Activated naive CD8-positive, alpha-beta T cell treated with anti-CD3 and anti-CD28 coated beads, Interleukin-2, amount 50 U/mL, for 24 hours (primary cell): ENCODE measurements at regions not wholly inside any gene's neighbourhood (a gene's known extent, or its start where the extent isn't known, plus 50 kb on each side); places are given as distances from the start of the nearest gene placed in this dataset.

Experiments
- ATAC-seq: fragments of 150-1000 bp; cut with Tn5 transposase; one replicate; pipeline ENCODE4 v1.10.0; 2021
- DNase-seq: peaks from one replicate; pipeline ENCODE4 v3.0.0; 2021
- H3K27ac Mint-ChIP-seq: one replicate; pipeline ENCODE4 v1.8.0; 2021; ENCODE audit warnings: mild to moderate bottlenecking, mixed read lengths
- H3K27me3 Mint-ChIP-seq: one replicate; pipeline ENCODE4 v1.8.0; 2021; ENCODE audit warnings: mixed read lengths
- H3K36me3 Mint-ChIP-seq: one replicate; pipeline ENCODE4 v1.8.0; 2021; ENCODE audit warnings: low read depth, mixed read lengths
- H3K4me1 Mint-ChIP-seq: one replicate; pipeline ENCODE4 v1.8.0; 2021; ENCODE audit warnings: mixed read lengths
- H3K4me3 Mint-ChIP-seq: one replicate; pipeline ENCODE4 v1.8.0; 2021; ENCODE audit warnings: mild to moderate bottlenecking, moderate library complexity, mixed read lengths
- H3K9me3 Mint-ChIP-seq: one replicate; pipeline ENCODE4 v1.8.0; 2021; ENCODE audit warnings: mixed read lengths

DNA sequence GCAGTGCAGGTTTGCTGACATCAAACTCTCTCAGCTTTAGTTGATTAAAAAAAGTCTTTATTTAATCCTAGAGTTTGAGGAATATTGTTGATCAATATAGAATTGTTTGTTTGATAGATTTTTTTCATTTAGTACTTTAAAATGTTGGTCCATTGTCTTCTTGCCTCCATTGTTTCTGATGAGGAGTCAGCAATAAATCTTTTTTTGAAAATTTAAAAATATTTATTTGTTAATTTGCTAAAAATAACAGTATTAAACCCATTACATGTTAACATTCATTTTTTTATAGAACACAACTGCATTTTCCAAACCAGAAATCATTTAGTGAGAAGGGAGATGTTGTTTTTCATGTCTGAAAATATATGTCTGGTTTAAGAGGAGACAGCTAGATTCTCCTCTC is 173.8 kb upstream of the USP24 start:
- Mint-ChIP-seq H3K9me3 (peaks cover 4% of the 10 kb centered on the region), H3K27me3 (no peaks in the 10 kb centered on the region), H3K4me1 (no peaks in the 10 kb centered on the region), H3K4me3 (no peak overlapping the region), H3K36me3 (no peaks in the 10 kb centered on the region), H3K27ac (no peak overlapping the region)
- DNase-seq (no peak), ATAC-seq (no peak)

DNA sequence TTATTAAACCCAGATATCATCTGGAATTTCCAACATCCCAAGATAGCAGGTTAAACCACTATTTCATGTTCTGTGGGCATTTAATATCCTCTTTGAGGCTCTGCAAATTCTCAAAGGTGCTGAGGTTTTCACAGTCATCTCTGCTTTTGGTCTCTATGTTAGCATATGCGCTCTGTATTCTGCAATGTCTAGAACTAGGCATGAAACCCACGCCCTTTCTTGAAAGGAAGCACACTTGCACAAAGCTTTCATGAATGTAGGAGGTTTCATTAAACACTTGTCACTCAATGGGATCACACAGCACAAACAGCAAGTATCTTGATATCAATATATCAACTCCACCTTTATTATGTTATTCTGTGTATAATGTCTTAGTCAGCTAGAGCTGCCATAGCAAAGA is 172.0 kb upstream of the USP24 start:
- H3K27me3 Mint-ChIP-seq, result peaks cover 2% of the 10 kb centered on the region
- no peaks in the 10 kb centered on the region for H3K36me3 Mint-ChIP-seq
- no peak for ATAC-seq
- no peak overlapping the region for H3K4me3 Mint-ChIP-seq
- H3K4me1 Mint-ChIP-seq, result no peaks in the 10 kb centered on the region
- peaks cover 4% of the 10 kb centered on the region for H3K9me3 Mint-ChIP-seq
- DNase-seq, result no peak
- H3K27ac Mint-ChIP-seq, result no peak overlapping the region

DNA sequence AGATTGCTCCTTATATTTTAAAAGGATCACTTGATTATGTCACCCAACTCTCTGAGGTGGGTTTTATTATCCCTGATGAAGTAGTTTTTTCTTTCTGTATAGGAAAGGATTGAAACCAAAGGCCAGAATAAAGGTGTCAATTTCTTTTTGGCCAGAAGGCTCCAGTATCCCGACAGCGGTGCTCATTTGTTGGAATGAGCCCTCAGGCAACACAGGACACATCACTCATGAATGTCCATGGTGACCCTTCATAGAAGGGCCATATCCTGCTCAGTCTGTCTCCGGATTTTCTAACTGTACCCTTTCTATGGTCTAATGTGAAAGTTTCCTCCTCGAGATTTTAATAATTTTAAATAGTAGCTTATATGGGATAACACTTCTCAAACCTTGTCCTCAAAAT is 171.3 kb upstream of the USP24 start:
- ATAC-seq (no peak), DNase-seq (no peak)
- Mint-ChIP-seq H3K4me1 (no peaks in the 10 kb centered on the region), H3K4me3 (no peak overlapping the region), H3K9me3 (peaks cover 4% of the 10 kb centered on the region), H3K36me3 (no peaks in the 10 kb centered on the region), H3K27ac (no peak overlapping the region), H3K27me3 (peaks cover 2% of the 10 kb centered on the region)

DNA sequence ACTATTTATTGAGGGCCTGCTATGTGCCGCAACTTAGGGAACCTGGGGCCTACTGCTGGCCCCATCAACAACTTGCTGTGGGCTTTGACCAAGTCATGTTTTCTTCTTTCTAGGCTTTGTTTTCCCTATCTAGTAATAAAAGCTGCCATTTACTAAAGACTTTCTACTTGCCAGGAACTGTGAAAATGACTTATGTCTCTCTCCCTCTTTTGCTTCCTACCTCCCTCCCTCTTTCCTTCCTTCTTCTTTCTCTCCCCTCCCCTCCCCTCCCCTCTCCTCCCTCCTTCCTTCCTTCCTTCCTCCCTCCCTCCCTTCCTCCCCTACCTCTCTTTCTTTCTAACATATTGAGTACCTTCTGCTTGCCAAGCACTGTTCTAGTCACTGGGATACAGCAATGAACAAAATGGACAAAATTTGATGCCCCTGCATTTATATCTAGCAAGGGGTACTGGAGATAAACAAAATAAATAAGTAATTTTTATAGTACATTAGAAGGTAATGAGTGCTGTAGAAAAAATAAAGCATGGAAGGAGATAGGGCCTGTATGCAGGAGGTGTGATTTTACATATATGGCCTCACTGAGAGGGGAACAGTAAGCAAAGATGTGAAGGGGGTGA is 170.3 kb upstream of the USP24 start:
- DNase-seq, result no peak
- peaks cover 2% of the 10 kb centered on the region for H3K27me3 Mint-ChIP-seq
- H3K9me3 Mint-ChIP-seq, result peaks cover 4% of the 10 kb centered on the region

DNA sequence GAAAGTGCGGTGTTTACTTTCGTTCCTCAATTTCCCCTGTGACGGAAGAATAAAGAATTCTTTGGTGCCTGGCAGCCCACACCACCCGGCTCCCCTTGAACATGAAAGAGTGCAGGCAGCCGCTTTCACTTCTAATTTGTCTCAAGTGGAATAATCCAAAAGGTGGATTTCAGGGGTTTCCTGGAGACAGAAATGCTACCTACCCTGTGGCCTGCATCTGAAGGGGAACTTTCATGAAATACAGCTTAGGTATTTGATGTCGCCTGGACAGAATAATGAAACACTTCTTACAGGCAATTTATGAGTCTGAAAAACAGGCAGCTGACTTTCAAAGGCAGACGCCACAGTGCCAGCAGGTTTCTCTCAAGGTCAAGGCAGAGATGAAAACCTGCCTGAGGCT is 169.5 kb upstream of the USP24 start:
- H3K4me3 Mint-ChIP-seq, result no peak overlapping the region
- peak; percentile 24 for ATAC-seq

More for the DNA sequence above, 170.3 kb upstream of the USP24 start:
- Mint-ChIP-seq H3K4me1 (no peaks in the 10 kb centered on the region), H3K27ac (no peak overlapping the region), H3K4me3 (no peak overlapping the region), H3K36me3 (no peaks in the 10 kb centered on the region)
- no peak for ATAC-seq

DNA sequence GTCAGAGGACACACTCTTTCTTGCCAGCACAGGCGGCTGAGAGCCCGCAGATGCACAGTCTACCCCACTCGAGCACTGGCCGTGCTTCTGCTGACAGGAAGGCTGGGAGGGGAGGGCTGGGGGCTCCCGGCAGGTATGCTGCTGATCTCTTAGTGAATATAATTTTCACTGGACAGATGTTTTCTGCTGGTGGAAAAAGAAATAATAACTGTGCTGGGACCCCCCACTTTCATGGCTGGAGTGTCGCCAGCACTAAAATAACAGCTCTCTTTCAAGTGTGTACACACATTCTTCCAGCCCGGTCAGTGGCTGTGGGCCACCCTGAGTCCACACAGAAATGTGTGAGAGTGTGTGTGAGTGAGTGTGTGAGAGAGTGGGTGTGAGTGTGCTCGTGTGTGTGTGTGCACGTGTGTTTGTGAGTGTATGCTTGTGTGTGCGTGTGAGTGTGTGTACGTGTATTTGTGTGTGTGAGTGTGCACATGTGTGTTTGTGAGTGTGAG is 167.7 kb upstream of the USP24 start:
- H3K27ac Mint-ChIP-seq, result no peak overlapping the region
- H3K27me3 Mint-ChIP-seq, result peaks cover 2% of the 10 kb centered on the region
- no peak overlapping the region for H3K4me3 Mint-ChIP-seq
- no peaks in the 10 kb centered on the region for H3K9me3 Mint-ChIP-seq
- DNase-seq, result no peak
- no peaks in the 10 kb centered on the region for H3K36me3 Mint-ChIP-seq
- no peak for ATAC-seq
- H3K4me1 Mint-ChIP-seq, result peaks cover 2% of the 10 kb centered on the region

More for the DNA sequence above, 169.5 kb upstream of the USP24 start:
- H3K27ac Mint-ChIP-seq, result no peak overlapping the region
- H3K4me1 Mint-ChIP-seq, result no peaks in the 10 kb centered on the region
- H3K27me3 Mint-ChIP-seq, result peaks cover 2% of the 10 kb centered on the region
- no peak for DNase-seq
- H3K36me3 Mint-ChIP-seq, result no peaks in the 10 kb centered on the region
- no peaks in the 10 kb centered on the region for H3K9me3 Mint-ChIP-seq

DNA sequence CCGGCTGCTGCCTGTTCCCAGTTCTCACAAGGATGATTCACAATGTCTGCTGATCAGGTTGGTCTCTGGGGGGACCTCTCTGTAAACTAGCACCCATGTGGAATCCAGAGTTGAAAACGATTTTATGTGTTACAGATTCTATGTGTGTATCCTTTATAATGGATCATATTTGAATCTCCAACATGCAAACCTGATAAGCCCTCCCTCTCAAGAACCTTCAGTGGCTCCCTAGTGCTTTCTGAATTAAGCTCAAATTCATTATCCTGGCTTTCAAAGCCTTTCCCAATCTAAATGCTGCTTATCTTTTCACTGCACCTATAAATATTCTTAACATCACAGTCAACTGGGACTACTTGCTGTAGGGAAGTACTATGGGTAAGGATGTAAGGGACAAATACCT is 166.8 kb upstream of the USP24 start:
- H3K27me3 Mint-ChIP-seq, result peaks cover 2% of the 10 kb centered on the region
- H3K4me1 Mint-ChIP-seq, result peaks cover 2% of the 10 kb centered on the region
- ATAC-seq (no peak), DNase-seq (no peak)
- H3K27ac Mint-ChIP-seq, result no peak overlapping the region
- H3K9me3 Mint-ChIP-seq, result no peaks in the 10 kb centered on the region
- H3K36me3 Mint-ChIP-seq, result no peaks in the 10 kb centered on the region
- H3K4me3 Mint-ChIP-seq, result no peak overlapping the region

DNA sequence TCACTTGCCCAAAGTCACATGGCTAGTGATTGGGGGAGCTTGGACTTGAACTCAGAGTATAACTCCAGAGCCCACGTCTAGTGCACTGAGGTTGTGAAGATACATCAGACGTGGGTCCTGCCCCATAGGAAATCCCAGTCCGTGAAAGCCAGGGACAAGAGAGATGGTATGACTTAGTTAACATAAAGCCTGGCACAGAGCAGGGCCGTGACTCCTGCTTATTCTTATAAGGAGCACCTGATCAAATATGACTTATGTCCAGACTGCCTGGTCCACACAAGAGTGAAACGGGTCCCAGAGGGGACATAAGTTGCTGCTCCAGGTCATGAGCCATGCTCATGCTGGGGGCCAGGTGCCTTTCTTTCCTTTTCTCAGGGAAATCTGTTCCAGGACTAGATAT is 166.3 kb upstream of the USP24 start:
- no peaks in the 10 kb centered on the region for H3K36me3 Mint-ChIP-seq
- no peak for DNase-seq
- H3K27me3 Mint-ChIP-seq, result peaks cover 2% of the 10 kb centered on the region
- H3K4me3 Mint-ChIP-seq, result no peak overlapping the region
- ATAC-seq, result no peak
- H3K27ac Mint-ChIP-seq, result no peak overlapping the region
- no peaks in the 10 kb centered on the region for H3K9me3 Mint-ChIP-seq
- peaks cover 2% of the 10 kb centered on the region for H3K4me1 Mint-ChIP-seq

DNA sequence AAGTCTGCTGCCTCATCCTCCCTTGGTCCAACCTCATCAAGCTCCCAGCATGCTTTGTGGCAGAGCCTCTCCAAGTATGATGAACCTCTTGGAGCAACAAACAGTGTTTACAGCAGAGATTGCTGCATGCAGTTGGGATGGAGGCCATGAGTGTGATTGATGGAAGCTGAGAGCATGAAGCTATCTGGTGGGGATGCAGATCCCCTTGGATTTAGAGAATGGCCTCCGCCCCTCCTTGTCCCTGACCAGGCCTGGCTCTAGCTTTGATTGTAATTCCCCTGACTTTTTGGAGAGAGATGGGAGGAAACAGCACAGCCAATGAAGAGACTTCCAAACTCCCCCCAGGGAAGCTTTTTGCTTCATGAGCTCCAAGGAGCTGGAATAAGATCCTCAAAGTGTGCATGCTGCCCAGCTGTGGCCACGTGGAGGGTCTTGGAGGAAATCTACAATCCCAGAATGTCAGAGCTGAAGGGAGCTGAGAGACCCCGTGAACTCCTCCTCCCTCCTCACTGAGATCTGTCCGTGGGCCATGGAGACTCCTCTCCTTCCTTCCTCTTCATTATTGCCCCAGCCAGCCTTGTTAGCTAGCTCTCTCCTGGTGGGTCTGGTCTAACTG is 165.3 kb upstream of the USP24 start:
- no peak overlapping the region for H3K27ac Mint-ChIP-seq
- no peaks in the 10 kb centered on the region for H3K36me3 Mint-ChIP-seq
- DNase-seq (no peak), ATAC-seq (no peak)
- H3K4me3 Mint-ChIP-seq, result no peak overlapping the region
- H3K27me3 Mint-ChIP-seq, result peaks cover 2% of the 10 kb centered on the region
- no peaks in the 10 kb centered on the region for H3K9me3 Mint-ChIP-seq
- H3K4me1 Mint-ChIP-seq, result peaks cover 2% of the 10 kb centered on the region

DNA sequence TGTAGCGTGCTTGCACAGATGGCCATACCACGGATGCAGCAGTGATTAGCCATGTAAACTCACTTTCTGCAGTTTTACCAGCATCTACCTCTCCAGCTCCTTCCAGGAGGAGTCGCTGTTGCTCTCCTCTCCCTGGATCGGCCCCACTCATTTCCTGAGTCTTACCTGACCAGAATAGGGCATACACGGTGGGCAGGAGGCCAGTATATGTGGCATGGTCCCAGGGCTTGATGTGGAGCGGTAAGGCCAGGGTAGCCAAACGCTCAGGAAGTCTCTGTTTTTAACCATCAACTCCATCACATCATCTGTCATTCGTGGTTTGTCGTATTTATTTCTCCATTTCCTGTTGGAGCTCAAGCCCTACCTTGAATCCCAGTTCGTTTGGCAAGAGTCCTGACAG is 163.4 kb upstream of the USP24 start:
- no peak for ATAC-seq
- peak; percentile 34 for DNase-seq
- no peak overlapping the region for H3K27ac Mint-ChIP-seq
- H3K4me1 Mint-ChIP-seq, result peaks cover 2% of the 10 kb centered on the region
- H3K4me3 Mint-ChIP-seq, result no peak overlapping the region
- no peaks in the 10 kb centered on the region for H3K9me3 Mint-ChIP-seq
- H3K27me3 Mint-ChIP-seq, result peaks cover 2% of the 10 kb centered on the region
- H3K36me3 Mint-ChIP-seq, result no peaks in the 10 kb centered on the region

DNA sequence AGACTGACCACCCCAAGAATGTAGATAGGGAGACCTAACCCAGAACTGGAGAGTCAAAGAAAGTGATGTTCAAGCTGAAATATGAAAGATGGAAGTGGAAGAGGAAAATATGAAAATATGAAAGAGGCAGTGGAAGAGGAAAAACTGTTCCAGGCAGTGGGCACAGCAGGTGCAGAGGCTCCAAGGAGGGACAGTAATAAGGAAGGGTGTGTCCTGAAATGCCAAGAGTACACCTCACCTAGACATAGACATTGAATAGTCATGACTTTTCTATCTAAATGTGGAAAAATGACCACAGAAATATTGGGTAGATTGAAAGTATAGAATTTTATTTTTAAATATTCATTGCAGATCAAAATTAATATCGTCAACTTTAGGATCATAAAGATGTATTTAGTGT is 161.7 kb upstream of the USP24 start:
- Mint-ChIP-seq H3K36me3 (no peaks in the 10 kb centered on the region), H3K4me3 (no peak overlapping the region), H3K9me3 (no peaks in the 10 kb centered on the region), H3K27ac (no peak overlapping the region), H3K27me3 (no peaks in the 10 kb centered on the region), H3K4me1 (peaks cover 2% of the 10 kb centered on the region)
- DNase-seq (no peak), ATAC-seq (no peak)

DNA sequence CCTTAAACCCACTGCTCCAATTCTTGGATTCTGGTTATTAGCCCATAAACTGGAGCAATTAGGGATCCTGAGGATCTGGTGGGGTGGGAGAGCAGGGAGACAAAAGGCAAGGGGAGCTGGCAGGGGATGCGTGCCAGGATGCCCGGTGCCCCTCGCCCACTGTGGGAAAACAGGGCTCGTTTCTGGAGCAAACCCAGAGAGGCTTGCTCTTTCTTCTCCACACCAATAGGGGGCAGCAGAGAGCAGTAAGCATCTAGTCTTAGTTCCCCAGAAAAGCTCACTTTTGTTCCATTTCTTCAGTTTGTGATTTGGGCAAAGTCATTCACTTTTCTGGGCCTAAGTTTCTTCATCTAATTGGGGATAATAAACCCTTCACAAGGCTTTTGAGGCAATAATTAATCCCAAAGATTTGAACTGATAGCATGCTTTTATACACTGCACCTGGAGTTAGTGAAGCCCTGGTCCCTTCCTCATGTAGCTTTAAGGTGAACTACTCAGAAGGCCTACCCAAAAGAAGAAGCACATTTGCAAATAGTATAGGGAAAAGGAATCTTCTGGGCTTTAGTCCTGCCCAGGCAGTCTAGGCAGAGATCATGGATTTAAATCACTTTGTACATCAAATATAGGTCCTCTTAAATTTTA is 160.6 kb upstream of the USP24 start:
- H3K36me3 Mint-ChIP-seq, result no peaks in the 10 kb centered on the region
- H3K27ac Mint-ChIP-seq, result no peak overlapping the region
- peak; percentile 50 for DNase-seq
- no peak overlapping the region for H3K4me3 Mint-ChIP-seq
- no peaks in the 10 kb centered on the region for H3K27me3 Mint-ChIP-seq
- no peak for ATAC-seq
- no peaks in the 10 kb centered on the region for H3K9me3 Mint-ChIP-seq
- H3K4me1 Mint-ChIP-seq, result peaks cover 2% of the 10 kb centered on the region

DNA sequence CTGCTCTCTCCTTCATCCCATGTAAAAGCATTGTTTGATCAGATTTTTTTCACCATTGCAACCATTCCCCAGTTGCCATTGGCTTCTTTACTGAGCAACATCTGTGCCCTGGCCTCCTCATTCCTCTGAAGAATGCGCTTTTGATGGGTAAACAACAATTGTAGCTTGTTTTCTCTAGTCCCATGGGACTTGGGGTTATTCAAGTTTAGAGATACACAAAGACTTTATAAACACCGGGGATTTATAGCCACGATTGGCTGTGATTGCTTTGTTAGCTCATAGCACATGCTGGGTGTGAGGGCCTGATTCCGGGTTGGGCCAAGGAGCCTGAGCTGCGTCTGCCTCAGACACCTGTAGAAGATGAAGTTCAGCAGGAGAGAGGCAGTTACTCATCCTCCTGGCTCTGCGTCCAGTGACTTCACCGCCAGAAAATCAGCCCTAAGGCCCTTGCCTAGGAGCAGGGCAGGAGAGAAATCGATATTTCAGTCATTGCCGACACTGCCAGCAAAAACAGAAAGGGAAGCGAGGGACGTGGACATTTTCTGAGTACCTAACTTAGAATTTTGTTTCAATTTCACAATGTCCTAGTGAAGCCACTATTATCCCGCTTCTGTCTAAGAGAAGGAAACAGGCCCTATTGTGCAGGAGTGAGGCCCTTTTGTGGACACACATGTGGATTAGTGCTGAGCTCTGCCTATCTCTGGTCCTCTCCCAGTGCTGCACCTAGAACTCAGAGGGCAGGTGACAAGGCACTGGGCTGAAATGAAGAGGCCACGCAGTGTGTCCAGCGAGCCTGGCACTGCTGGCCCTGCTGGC is 159.8 kb upstream of the USP24 start:
- Mint-ChIP-seq H3K27me3 (no peaks in the 10 kb centered on the region), H3K4me3 (no peak overlapping the region), H3K36me3 (no peaks in the 10 kb centered on the region), H3K9me3 (no peaks in the 10 kb centered on the region), H3K27ac (no peak overlapping the region), H3K4me1 (peaks cover 2% of the 10 kb centered on the region)
- ATAC-seq (no peak), DNase-seq (no peak)

DNA sequence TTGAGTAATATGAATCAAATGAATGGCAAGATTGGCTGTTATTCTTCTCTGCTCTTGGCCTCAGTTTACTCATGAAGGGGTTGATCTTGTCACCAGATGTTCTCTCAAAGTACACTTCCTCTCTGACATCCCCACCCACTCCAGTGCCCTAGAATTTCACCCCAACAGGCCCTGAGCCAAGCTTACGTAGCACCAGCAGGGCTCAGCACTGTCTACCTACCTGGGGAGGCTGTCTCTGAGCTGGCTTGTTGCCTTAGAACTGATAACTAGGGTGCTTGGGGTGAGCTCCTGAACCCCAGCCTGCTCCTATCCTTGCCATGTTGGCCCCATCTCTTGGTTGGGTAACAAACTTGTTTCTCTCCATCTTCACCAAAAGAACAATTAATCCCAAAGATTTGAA is 159.1 kb upstream of the USP24 start:
- Mint-ChIP-seq H3K36me3 (no peaks in the 10 kb centered on the region), H3K27ac (no peak overlapping the region), H3K4me1 (peaks cover 2% of the 10 kb centered on the region), H3K9me3 (no peaks in the 10 kb centered on the region), H3K27me3 (no peaks in the 10 kb centered on the region), H3K4me3 (no peak overlapping the region)
- no peak for ATAC-seq
- no peak for DNase-seq

DNA sequence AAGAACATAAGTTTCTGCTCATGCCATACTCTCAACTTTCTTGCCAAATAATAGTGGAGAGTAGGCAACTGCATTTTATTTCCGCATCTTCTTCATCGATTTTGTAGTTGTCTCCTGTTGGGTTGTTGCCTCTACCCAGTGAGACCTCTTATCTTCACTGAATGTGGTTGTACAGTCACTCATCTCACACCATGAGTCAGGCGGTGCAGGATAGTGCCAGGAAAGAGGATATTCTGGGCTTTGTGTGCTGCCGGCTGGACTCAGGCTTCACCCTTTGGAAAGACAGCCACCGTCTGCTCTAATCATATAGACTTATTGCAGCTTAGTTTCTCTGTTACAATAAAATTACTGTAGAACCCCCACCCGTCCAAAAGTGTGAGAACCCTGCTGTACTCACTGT is 154.3 kb upstream of the USP24 start:
- Mint-ChIP-seq H3K4me1 (no peaks in the 10 kb centered on the region), H3K27ac (no peak overlapping the region), H3K9me3 (no peaks in the 10 kb centered on the region), H3K27me3 (peaks cover 1% of the 10 kb centered on the region), H3K4me3 (no peak overlapping the region), H3K36me3 (no peaks in the 10 kb centered on the region)
- DNase-seq, result no peak
- no peak for ATAC-seq
